ENCODE measurements at regions not wholly inside any gene's neighbourhood (a gene's known extent, or its start where the extent isn't known, plus 50 kb on each side); places are given as distances from the start of the nearest gene placed in this dataset.

DNA sequence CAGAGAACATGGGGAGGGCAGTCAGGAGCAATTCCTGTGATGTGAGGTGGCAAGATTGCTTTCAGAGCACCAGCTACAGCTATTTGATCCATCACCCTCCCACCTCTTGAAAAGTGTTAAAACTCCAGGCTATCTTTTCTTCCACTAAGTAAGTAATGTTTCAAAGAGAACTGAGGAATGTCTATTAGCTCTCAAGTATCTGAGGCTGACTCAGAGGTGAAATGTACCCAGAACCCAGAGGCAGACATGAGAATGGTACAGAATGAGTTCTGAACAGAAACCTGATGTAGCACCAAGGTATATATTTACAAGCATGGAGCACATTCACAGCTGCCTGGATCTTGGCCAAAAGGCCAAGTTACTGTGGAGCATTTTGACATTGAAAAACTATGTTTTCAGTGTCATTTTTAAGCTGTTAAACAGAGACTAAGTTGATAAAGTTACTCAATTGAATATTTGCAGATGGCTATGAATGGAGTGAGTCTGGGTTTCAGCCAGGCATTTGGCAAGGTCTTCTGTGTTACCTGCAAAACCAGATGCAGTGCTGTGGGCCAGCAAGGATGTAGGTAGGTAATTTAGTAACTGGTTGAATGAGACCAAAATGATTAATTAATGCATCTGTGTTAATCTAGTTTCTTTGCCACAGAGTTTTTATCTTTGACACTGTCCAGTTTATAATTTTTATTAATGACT, 227.7 kb upstream of the CD96 start:
- intact Hi-C loops (cut with micrococcal nuclease; ENCODE audit: unreplicated experiment) = no loop called here
- POLR2A ChIA-PET = interaction anchor here (1.2 kb wide), 1 partner anchor 9 kb away, joined by 3 read pairs; no protein-coding TSS in a partner anchor
- no peak for TF ChIP-seq EZH2phosphoT487 (IDR thresholded peaks at IDR 0.05; ENCODE audit: borderline replicate concordance, low read depth, low read length)
- TF ChIP-seq, protein P1, sequence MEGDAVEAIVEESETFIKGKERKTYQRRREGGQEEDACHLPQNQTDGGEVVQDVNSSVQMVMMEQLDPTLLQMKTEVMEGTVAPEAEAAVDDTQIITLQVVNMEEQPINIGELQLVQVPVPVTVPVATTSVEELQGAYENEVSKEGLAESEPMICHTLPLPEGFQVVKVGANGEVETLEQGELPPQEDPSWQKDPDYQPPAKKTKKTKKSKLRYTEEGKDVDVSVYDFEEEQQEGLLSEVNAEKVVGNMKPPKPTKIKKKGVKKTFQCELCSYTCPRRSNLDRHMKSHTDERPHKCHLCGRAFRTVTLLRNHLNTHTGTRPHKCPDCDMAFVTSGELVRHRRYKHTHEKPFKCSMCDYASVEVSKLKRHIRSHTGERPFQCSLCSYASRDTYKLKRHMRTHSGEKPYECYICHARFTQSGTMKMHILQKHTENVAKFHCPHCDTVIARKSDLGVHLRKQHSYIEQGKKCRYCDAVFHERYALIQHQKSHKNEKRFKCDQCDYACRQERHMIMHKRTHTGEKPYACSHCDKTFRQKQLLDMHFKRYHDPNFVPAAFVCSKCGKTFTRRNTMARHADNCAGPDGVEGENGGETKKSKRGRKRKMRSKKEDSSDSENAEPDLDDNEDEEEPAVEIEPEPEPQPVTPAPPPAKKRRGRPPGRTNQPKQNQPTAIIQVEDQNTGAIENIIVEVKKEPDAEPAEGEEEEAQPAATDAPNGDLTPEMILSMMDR (conservative IDR thresholded peaks at IDR 0.05; ENCODE audit: low read length) = no peak

DNA sequence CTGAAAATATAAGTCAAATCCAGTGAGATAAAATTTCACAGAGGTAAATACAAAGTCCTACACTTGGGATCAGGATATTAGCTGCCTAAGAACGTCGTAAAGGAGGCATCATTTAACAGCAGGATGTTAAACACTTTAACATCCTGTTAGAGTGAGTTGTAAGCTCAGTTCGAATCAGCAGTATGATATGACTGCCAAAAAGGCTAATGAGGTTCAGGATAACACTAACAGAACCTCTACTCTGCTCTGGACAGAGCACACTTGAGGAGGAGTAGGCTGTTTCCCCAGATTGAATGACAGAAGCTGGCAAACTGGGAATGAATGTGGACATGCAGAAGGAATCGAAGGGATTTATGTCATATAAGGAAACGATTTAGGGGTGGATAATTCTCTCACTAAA, 227.1 kb upstream of the CD96 start:
- H3K27ac ChIP-seq (ENCODE audit: low read depth, low read length, poor library complexity, severe bottlenecking) = no peak overlapping the region
- no peak overlapping the region for H3K4me2 ChIP-seq (ENCODE audit: low read length)
- H3K79me2 ChIP-seq (ENCODE audit: insufficient read depth, low read depth, low read length) = no peaks in the 10 kb centered on the region
- no peaks in the 10 kb centered on the region for H3K36me3 ChIP-seq (ENCODE audit: insufficient read depth, low read length)
- no peaks in the 10 kb centered on the region for H3K9me2 ChIP-seq (ENCODE audit: insufficient read depth, low read length)
- intact Hi-C loops (cut with micrococcal nuclease; ENCODE audit: unreplicated experiment) = no loop called here
- H4K20me1 ChIP-seq (ENCODE audit: insufficient read depth, low read length) = no peaks in the 10 kb centered on the region
- H3K9me3 ChIP-seq (ENCODE audit: low read length) = no peaks in the 10 kb centered on the region
- no peak overlapping the region for H3K4me3 ChIP-seq (ENCODE audit: low read depth, low read length, poor library complexity, severe bottlenecking)
- no peak overlapping the region for H2AFZ ChIP-seq (ENCODE audit: low read length)
- CTCF ChIA-PET (ENCODE audit: unreplicated experiment) = no interaction called here
- H3K4me1 ChIP-seq (ENCODE audit: insufficient read depth, low read length, poor library complexity, severe bottlenecking) = no peaks in the 10 kb centered on the region
- DNase-seq (ENCODE audit: low spot score) = no peak
- BruUV-seq (replicated peaks) = no TSS peak
- TF ChIP-seq, protein P1 (conservative IDR thresholded peaks at IDR 0.05; ENCODE audit: low read length) = no peak
- no peak for TF ChIP-seq EZH2phosphoT487 (IDR thresholded peaks at IDR 0.05; ENCODE audit: borderline replicate concordance, low read depth, low read length)
- POLR2A ChIA-PET = interaction anchor here (1.2 kb wide), 1 partner anchor 8 kb away, joined by 3 read pairs; no protein-coding TSS in a partner anchor

More for the DNA sequence above, 227.7 kb upstream of the CD96 start:
- Histone ChIP-seq H3K4me3 (ENCODE audit: low read depth, low read length, poor library complexity, severe bottlenecking) (no peak overlapping the region), H3K79me2 (ENCODE audit: insufficient read depth, low read depth, low read length) (no peaks in the 10 kb centered on the region), H4K20me1 (ENCODE audit: insufficient read depth, low read length) (no peaks in the 10 kb centered on the region), H3K9me3 (ENCODE audit: low read length) (no peaks in the 10 kb centered on the region), H3K9me2 (ENCODE audit: insufficient read depth, low read length) (no peaks in the 10 kb centered on the region), H3K4me1 (ENCODE audit: insufficient read depth, low read length, poor library complexity, severe bottlenecking) (no peaks in the 10 kb centered on the region), H3K4me2 (ENCODE audit: low read length) (no peak overlapping the region), H2AFZ (ENCODE audit: low read length) (no peak overlapping the region), H3K27ac (ENCODE audit: low read depth, low read length, poor library complexity, severe bottlenecking) (no peak overlapping the region), H3K36me3 (ENCODE audit: insufficient read depth, low read length) (no peaks in the 10 kb centered on the region)
- BruUV-seq (replicated peaks) = no TSS peak
- no peak for DNase-seq (ENCODE audit: low spot score)
- CTCF ChIA-PET (ENCODE audit: unreplicated experiment) = no interaction called here

DNA sequence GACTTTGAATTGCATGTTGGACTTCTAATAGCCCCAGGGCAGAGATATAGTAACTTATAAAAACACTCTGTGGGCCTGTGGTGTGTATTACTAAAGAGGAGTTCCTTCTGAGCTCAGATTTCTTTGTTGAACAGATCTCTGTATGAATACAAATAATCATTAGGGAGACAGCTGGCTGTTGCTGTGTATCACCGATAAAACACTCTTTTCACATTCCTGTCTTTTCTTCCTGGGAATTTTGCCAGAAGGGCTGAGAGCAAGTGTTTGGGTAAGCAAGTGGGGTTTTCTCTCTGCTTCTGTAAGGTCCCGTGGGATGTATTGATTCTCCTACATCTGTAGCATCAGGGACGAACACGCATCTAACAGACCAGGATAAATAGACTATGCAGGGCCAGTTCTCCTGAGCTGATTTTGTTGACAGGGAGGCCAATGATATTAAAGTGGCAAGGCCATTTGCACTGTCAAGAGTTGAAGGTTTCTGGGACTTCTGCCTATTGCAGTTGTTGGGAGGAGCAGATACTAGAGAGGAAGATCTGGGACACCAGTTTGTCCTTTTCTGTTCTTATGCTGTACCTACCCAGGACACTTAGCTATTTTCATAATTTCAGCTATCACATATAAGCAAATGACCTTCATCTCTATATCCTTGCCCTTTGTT, 225.9 kb upstream of the CD96 start:
- intact Hi-C loops (cut with micrococcal nuclease; ENCODE audit: unreplicated experiment) = no loop called here
- H2AFZ ChIP-seq (ENCODE audit: low read length) = no peak overlapping the region
- no peak overlapping the region for H3K4me2 ChIP-seq (ENCODE audit: low read length)
- H3K79me2 ChIP-seq (ENCODE audit: insufficient read depth, low read depth, low read length) = no peaks in the 10 kb centered on the region
- no TSS peak for BruUV-seq (replicated peaks)
- H4K20me1 ChIP-seq (ENCODE audit: insufficient read depth, low read length) = no peaks in the 10 kb centered on the region
- H3K27ac ChIP-seq (ENCODE audit: low read depth, low read length, poor library complexity, severe bottlenecking) = no peak overlapping the region
- no peak for TF ChIP-seq EZH2phosphoT487 (IDR thresholded peaks at IDR 0.05; ENCODE audit: borderline replicate concordance, low read depth, low read length)
- TF ChIP-seq, protein P1 (conservative IDR thresholded peaks at IDR 0.05; ENCODE audit: low read length) = no peak
- H3K9me3 ChIP-seq (ENCODE audit: low read length) = no peaks in the 10 kb centered on the region
- ChIA-PET POLR2A (no interaction called here), CTCF (ENCODE audit: unreplicated experiment) (no interaction called here)
- no peaks in the 10 kb centered on the region for H3K9me2 ChIP-seq (ENCODE audit: insufficient read depth, low read length)
- no peaks in the 10 kb centered on the region for H3K36me3 ChIP-seq (ENCODE audit: insufficient read depth, low read length)
- no peaks in the 10 kb centered on the region for H3K4me1 ChIP-seq (ENCODE audit: insufficient read depth, low read length, poor library complexity, severe bottlenecking)
- DNase-seq (ENCODE audit: low spot score) = no peak
- no peak overlapping the region for H3K4me3 ChIP-seq (ENCODE audit: low read depth, low read length, poor library complexity, severe bottlenecking)
